LNCAP (cell line): ENCODE measurements at regions not wholly inside any gene's neighbourhood (a gene's known extent, or its start where the extent isn't known, plus 50 kb on each side); places are given as distances from the start of the nearest gene placed in this dataset.
A peak's percentile ranks its signal among the peaks of the same experiment; 100 is the strongest.

Source experiments
- CTCF ChIP-seq: fragments of 450-650 bp; IDR thresholded peaks from 2 replicates; pipeline ENCODE4 v1.5.1; 2017; ENCODE audit warnings: mild to moderate bottlenecking

GRCh38 chr16:31706925-31707324 lies 166.7 kb upstream of the ZNF267 start:
- no peak for TF ChIP-seq CTCF

- TF ChIP-seq CTCF = no peak
Observed at GRCh38 chr16:31707743-31708335, 165.8 kb upstream of the ZNF267 start.

DNA sequence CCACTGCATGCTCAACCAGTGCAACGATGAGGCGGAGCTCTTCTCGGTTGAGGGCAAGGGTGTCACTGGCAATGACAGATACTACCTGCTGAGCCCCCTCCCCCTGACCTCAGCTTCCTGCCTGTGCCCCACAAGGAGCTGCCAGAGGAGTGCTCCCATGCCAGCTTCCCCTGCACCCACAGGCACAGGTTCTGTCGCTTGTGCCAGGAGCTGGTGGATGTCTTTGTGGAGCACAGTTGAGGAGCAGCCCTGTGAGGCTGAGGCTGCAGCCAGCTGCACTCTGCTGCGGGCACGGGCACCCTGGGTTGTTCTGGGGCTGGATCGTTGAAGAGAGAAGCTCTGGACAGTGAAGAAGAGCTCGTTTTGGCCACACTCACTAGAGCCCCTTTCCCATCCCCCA lies 165.3 kb upstream of the ZNF267 start:
- TF ChIP-seq CTCF = no peak

DNA sequence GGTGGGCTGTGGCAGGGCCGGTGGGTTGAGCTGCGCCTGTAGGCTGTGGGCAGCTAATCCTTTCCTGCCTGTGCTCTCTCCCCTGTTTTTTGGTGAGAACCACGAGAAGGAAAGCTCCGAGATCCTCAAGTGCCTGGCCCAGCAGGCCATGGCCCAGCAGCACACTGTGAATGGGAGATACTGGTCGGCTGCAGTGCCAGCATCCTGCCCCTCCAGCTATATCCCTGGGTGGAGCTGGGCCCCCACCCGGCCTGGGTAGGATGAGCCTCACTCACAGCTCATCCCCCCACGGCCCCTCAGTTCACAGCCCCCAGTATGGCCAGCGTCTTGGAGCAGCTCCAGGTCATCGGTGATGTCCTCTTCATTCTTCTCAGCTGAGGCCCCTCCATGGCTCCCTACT lies 164.4 kb upstream of the ZNF267 start:
- no peak for TF ChIP-seq CTCF

GRCh38 chr16:31710134-31710533 lies 163.5 kb upstream of the ZNF267 start:
- TF ChIP-seq CTCF = no peak

DNA sequence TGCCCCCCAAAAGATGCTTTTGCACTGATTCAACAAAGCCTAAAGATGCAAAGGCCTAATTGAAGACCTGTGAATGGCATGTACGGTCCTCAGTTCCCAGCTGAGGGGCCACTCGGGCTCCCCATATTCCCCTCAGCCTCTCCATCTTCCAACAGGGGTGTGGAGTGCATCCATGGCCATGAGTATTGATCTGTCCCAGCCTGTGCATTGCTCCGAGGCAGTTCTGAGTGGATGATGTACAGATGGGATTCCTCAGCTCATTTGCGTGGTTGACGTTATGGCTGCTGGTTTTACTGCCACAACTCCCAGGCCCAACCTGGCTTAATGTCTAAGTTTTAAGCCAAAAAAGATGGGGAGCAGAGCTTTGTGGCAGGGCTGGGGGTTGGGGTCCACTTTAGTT lies 162.7 kb upstream of the ZNF267 start:
- no peak for TF ChIP-seq CTCF

- TF ChIP-seq CTCF = peak; percentile 13; the same call in 1 of the 2 replicates
Observed at GRCh38 chr16:31711344-31711845, 162.2 kb upstream of the ZNF267 start.

DNA sequence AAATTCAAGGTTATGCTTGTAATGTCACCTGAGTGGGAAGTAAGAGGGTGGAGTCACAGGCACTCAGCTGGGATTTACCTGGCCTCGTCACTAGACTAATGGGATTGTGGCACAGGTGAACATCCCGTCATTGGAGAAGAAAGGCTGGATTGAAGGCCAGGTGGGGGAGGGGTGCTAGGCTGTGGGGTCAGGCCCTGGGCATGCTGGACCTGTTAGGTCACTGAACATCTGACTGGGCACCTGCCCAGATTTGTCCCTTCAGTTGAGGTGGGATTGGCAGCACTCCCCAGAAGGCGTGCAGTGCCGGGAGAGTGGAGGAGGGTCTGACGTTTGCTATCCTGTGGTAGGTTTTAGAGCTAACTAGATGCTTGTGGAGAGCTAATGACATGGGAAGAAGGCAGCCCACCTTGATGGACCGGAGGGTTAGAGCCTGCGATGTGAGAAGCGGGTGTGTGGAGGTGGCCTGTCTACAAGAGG lies 161.5 kb upstream of the ZNF267 start:
- TF ChIP-seq CTCF = no peak
